ENCODE measurements at regions not wholly inside any gene's neighbourhood (a gene's known extent, or its start where the extent isn't known, plus 50 kb on each side); places are given as distances from the start of the nearest gene placed in this dataset.

DNA sequence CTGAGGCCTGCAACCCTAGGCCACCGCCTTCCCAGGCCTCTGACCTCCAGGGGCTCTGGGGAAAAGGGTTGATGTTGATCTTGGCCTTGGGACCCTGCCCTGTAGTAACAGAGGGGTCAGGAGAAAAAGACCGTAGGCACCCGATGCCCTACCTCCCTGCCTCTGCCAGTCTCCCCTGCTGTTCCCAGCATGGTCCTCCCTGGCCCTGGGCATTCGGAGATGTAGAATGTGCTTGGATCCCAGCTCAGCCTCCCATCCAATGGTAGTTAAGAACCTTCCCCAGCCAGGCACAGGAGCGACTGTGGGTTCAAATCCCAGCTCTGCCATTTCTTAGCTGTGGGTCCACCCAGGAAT is 72.0 kb upstream of the TARDBP start:
- ChIA-PET CTCF (no interaction called here), POLR2A (no interaction called here)
- Histone ChIP-seq H3K4me2 (no peak overlapping the region), H3K27ac (no peak overlapping the region), H3K4me1 (0 out of 3 replicates have a peak, but pooled peaks cover 3% of the 10 kb centered on the region), H3K9me3 (no peaks in the 10 kb centered on the region), H3K4me3 (no peak overlapping the region)
- FAIRE-seq (no peak), ATAC-seq (no peak), DNase-seq (ENCODE audit: low read depth in 1 of 2, low spot score in 1 of 2) (no peak)
- TF ChIP-seq ZNF302 (CRISPR knock-in tag; IDR thresholded peaks at IDR 0.05) (no peak), ZC3H11A (IDR thresholded peaks at IDR 0.05) (no peak), CEBPB (IDR thresholded peaks at IDR 0.05) (no peak)
- TF ChIP-seq, protein P1, sequence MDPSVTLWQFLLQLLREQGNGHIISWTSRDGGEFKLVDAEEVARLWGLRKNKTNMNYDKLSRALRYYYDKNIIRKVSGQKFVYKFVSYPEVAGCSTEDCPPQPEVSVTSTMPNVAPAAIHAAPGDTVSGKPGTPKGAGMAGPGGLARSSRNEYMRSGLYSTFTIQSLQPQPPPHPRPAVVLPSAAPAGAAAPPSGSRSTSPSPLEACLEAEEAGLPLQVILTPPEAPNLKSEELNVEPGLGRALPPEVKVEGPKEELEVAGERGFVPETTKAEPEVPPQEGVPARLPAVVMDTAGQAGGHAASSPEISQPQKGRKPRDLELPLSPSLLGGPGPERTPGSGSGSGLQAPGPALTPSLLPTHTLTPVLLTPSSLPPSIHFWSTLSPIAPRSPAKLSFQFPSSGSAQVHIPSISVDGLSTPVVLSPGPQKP (IDR thresholded peaks at IDR 0.05; ENCODE audit: low read depth, low read length) = no peak
- 100% methylated on average over 1 of the region's 5 CpGs for WGBS (ENCODE audit: missing lambda C conversion rate)

DNA sequence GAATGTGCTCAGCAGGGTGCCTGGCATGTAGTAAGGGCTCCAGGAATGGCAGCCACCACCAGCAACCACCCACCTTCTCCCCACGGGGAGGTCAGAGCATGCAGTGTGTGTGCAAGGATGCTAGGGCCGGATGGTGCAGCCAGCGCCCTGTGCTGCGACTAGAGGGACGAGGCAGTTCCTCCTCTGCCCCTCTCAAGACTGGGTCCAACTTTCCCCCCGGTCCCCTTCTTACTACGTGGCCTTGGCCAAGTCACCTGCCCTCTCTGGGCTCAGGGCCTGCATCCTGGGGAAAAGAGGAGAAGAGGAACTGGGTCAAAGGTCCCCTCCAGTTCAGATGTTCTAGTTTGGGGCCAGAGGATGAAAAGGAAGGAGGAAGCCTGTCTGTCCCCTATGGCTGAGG is 71.6 kb upstream of the TARDBP start:
- FAIRE-seq (no peak), DNase-seq (ENCODE audit: low read depth in 1 of 2, low spot score in 1 of 2) (no peak), ATAC-seq (no peak)
- CTCF ChIA-PET = interaction anchor here (1.6 kb wide), 1 partner anchor 17 kb away, joined by 6 read pairs; no protein-coding TSS in a partner anchor
- no peaks in the 10 kb centered on the region for H3K9me3 ChIP-seq
- H3K4me3 ChIP-seq = no peak overlapping the region
- no peak overlapping the region for H3K4me2 ChIP-seq
- POLR2A ChIA-PET = no interaction called here
- WGBS (ENCODE audit: missing lambda C conversion rate) = 86% methylated on average over 7 of the region's 7 CpGs
- no peak overlapping the region for H3K27ac ChIP-seq
- 0 out of 3 replicates have a peak, but pooled peaks cover 3% of the 10 kb centered on the region for H3K4me1 ChIP-seq
- TF ChIP-seq RARB (CRISPR knock-in tag; IDR thresholded peaks at IDR 0.05) (no peak), HOXB13 (CRISPR knock-in tag; IDR thresholded peaks at IDR 0.05; ENCODE audit: low read depth) (no peak), HOXA7 (CRISPR knock-in tag; IDR thresholded peaks at IDR 0.05) (no peak), RNF2 (IDR thresholded peaks at IDR 0.05; ENCODE audit: borderline replicate concordance, low read depth) (no peak), POLR2A (IDR thresholded peaks at IDR 0.05; ENCODE audit: low read length) (no peak), BHLHE40 (IDR thresholded peaks at IDR 0.05; ENCODE audit: low read depth, low read length) (no peak), RCOR1 (IDR thresholded peaks at IDR 0.05; ENCODE audit: low read depth, low read length) (no peak), POLR2AphosphoS2 (conservative IDR thresholded peaks at IDR 0.05; ENCODE audit: low read length) (no peak), SREBF2 (IDR thresholded peaks at IDR 0.05) (no peak), PHF8 (IDR thresholded peaks at IDR 0.05; ENCODE audit: borderline replicate concordance, low read depth) (no peak), JUN (IDR thresholded peaks at IDR 0.05) (no peak), NPAS2 (CRISPR knock-in tag; IDR thresholded peaks at IDR 0.05; ENCODE audit: borderline replicate concordance) (no peak), MAZ (IDR thresholded peaks at IDR 0.05; ENCODE audit: borderline replicate concordance, low read depth, low read length) (no peak), ZFP36 (IDR thresholded peaks at IDR 0.05; ENCODE audit: borderline replicate concordance, partially characterized antibody) (no peak), NFE2L2 (conservative IDR thresholded peaks at IDR 0.05; ENCODE audit: low read length) (no peak), KDM5A (IDR thresholded peaks at IDR 0.05) (no peak), FOSL2 (IDR thresholded peaks at IDR 0.05) (no peak), FOSL2 (CRISPR knock-in tag; IDR thresholded peaks at IDR 0.05) (no peak)
- TF ChIP-seq, protein P2, sequence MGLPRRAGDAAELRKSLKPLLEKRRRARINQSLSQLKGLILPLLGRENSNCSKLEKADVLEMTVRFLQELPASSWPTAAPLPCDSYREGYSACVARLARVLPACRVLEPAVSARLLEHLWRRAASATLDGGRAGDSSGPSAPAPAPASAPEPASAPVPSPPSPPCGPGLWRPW (IDR thresholded peaks at IDR 0.05) = no peak
- TF ChIP-seq, protein P3, sequence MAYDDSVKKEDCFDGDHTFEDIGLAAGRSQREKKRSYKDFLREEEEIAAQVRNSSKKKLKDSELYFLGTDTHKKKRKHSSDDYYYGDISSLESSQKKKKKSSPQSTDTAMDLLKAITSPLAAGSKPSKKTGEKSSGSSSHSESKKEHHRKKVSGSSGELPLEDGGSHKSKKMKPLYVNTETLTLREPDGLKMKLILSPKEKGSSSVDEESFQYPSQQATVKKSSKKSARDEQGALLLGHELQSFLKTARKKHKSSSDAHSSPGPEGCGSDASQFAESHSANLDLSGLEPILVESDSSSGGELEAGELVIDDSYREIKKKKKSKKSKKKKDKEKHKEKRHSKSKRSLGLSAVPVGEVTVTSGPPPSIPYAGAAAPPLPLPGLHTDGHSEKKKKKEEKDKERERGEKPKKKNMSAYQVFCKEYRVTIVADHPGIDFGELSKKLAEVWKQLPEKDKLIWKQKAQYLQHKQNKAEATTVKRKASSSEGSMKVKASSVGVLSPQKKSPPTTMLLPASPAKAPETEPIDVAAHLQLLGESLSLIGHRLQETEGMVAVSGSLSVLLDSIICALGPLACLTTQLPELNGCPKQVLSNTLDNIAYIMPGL (CRISPR knock-in tag; IDR thresholded peaks at IDR 0.05; ENCODE audit: borderline replicate concordance) = no peak
- TF ChIP-seq, protein P4, sequence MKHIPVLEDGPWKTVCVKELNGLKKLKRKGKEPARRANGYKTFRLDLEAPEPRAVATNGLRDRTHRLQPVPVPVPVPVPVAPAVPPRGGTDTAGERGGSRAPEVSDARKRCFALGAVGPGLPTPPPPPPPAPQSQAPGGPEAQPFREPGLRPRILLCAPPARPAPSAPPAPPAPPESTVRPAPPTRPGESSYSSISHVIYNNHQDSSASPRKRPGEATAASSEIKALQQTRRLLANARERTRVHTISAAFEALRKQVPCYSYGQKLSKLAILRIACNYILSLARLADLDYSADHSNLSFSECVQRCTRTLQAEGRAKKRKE (CRISPR knock-in tag; IDR thresholded peaks at IDR 0.05; ENCODE audit: low read depth) = no peak
